HCT116 (cell line): ENCODE measurements at regions not wholly inside any gene's neighbourhood (a gene's known extent, or its start where the extent isn't known, plus 50 kb on each side); places are given as distances from the start of the nearest gene placed in this dataset.

Experiments
- ATAC-seq: fragments of 200-7000 bp; cut with Tn5 transposase; 2 replicates; pipeline ENCODE4 v1.9.1; 2020; ENCODE audit warnings: mild to moderate bottlenecking, moderate library complexity
- BruUV-seq: library from RNA; stranded (reverse); fragments of 400-500 nt; replicated peaks from 2 replicates; lab custom pipeline; 2021; lab: Mats Ljungman, UMichigan
- CTCF ChIA-PET: fragments of 300-600 bp; sonication (Branson Sonifier 250); formaldehyde crosslinking; loops from one replicate; lab custom pipeline; 2021; ENCODE audit warnings: antibody characterized with exemption; lab: Charles Lee
- POLR2A ChIA-PET: fragments of 300-600, 350-600 bp; sonication (Branson Sonifier 250); formaldehyde crosslinking; loops from one replicate; lab custom pipeline; 2021; ENCODE audit warnings: antibody characterized with exemption; lab: Charles Lee
- RAD21 ChIA-PET, 2 experiments: fragments of 300-600 bp; sonication (Branson Sonifier 250); formaldehyde crosslinking; loops; one replicate each; lab custom pipeline; 2023; ENCODE audit warnings: low total read pairs in 2 of 2; ENCODE audit not compliant: uncharacterized antibody in 2 of 2, unreplicated experiment in 2 of 2, low non-redundant PET in 1 of 2; lab: Charles Lee
- DNase-seq: peaks from one replicate; pipeline ENCODE4 v3.0.0-alpha.2; 2010; ENCODE audit warnings: low read depth, low spot score
- H2AFZ ChIP-seq: fragments of 200-600 bp; shearing (Covaris generic), sonication (generic); 2 replicates; pipeline ENCODE4 v1.6.1; 2017; ENCODE audit warnings: low read depth, mixed run types, mixed read lengths, antibody characterized with exemption, low read length; ENCODE audit not compliant: poor library complexity, severe bottlenecking
- H3K27ac ChIP-seq: 2 replicates; pipeline ENCODE4 v1.5.1; 2012; ENCODE audit warnings: low read depth, low read length
- H3K27me3 ChIP-seq: fragments of 200-600 bp; sonication (generic); 2 replicates; pipeline ENCODE4 v1.6.1; 2016; ENCODE audit warnings: mixed run types, low read length, mixed read lengths; ENCODE audit not compliant: insufficient read depth
- H3K36me3 ChIP-seq, 2 experiments: fragments of 200-500 bp in 1 of 2; fragments of 200-600 bp in 1 of 2; sonication (Bioruptor generic) in 1 of 2; sonication (generic) in 1 of 2; 2 replicates each; pipeline versions ENCODE4 v1.5.1 to v1.6.1; 2014 to 2016; ENCODE audit warnings: low read length in 2 of 2, inconsistent platforms in 1 of 2, mixed read lengths in 1 of 2, mixed run types in 1 of 2; ENCODE audit not compliant: insufficient read depth in 2 of 2, control insufficient read depth in 1 of 2
- H3K4me1 ChIP-seq, 2 experiments: fragments of 200-600 bp in 1 of 2; sonication (generic) in 1 of 2; 2 replicates each; pipeline versions ENCODE4 v1.5.1 to v1.6.1; 2012 to 2017; ENCODE audit warnings: low read length in 2 of 2, inconsistent platforms in 1 of 2, mild to moderate bottlenecking in 1 of 2, mixed read lengths in 1 of 2, mixed run types in 1 of 2, moderate library complexity in 1 of 2; ENCODE audit not compliant: insufficient read depth in 2 of 2, control insufficient read depth in 1 of 2
- H3K4me2 ChIP-seq: fragments of 200-600 bp; sonication (generic); 2 replicates; pipeline ENCODE4 v1.6.1; 2017; ENCODE audit warnings: mixed run types, low read length, mixed read lengths
- H3K4me3 ChIP-seq, 2 experiments: fragments of 200-600 bp in 1 of 2; sonication (generic) in 1 of 2; replicated peaks in 1 of 2; 2 replicates each; pipeline ENCODE4 v1.5.1; 2011 to 2016; ENCODE audit warnings: low read length in 2 of 2, control low read depth in 1 of 2, low read depth in 1 of 2, mild to moderate bottlenecking in 1 of 2, mixed read lengths in 1 of 2, mixed run types in 1 of 2
- H3K79me2 ChIP-seq: fragments of 200-600 bp; sonication (generic); 2 replicates; pipeline ENCODE4 v1.6.1; 2017; ENCODE audit warnings: mild to moderate bottlenecking, mixed run types, low read length, moderate library complexity, mixed read lengths; ENCODE audit not compliant: insufficient read depth
- H3K9ac ChIP-seq: fragments of 200-600 bp; sonication (generic); 2 replicates; pipeline ENCODE4 v1.6.1; 2016; ENCODE audit warnings: low read length, mixed read lengths
- H3K9me2 ChIP-seq: fragments of 200-600 bp; sonication (generic), shearing (Covaris generic); 2 replicates; pipeline ENCODE4 v1.6.1; 2017; ENCODE audit warnings: mixed run types, mild to moderate bottlenecking, moderate library complexity; ENCODE audit not compliant: insufficient read depth
- H3K9me3 ChIP-seq, 2 experiments: fragments of 200-500 bp in 1 of 2; fragments of 200-600 bp in 1 of 2; sonication (Bioruptor generic) in 1 of 2; sonication (generic) in 1 of 2; 2 replicates each; pipeline ENCODE4 v1.6.1; 2014 to 2017; ENCODE audit warnings: low read length in 2 of 2, mixed read lengths in 2 of 2, inconsistent platforms in 1 of 2, low read depth in 1 of 2, mild to moderate bottlenecking in 1 of 2, mixed run types in 1 of 2, moderate library complexity in 1 of 2; ENCODE audit not compliant: control insufficient read depth in 1 of 2, insufficient read depth in 1 of 2
- H4K20me1 ChIP-seq: fragments of 200-600 bp; sonication (generic), shearing (Covaris generic); 2 replicates; pipeline ENCODE4 v1.6.1; 2017; ENCODE audit warnings: mixed run types, mild to moderate bottlenecking, moderate library complexity; ENCODE audit not compliant: insufficient read depth
- CBX3 ChIP-seq: IDR thresholded peaks from 2 replicates; pipeline ENCODE4 v1.6.1; 2012; ENCODE audit warnings: low read depth
- EZH2 ChIP-seq: fragments of 200-600 bp; sonication (generic); IDR thresholded peaks from 2 replicates; pipeline ENCODE4 v1.6.1; 2017; ENCODE audit warnings: antibody characterized with exemption, mixed run types
- FOSL1 ChIP-seq: IDR thresholded peaks from 2 replicates; pipeline ENCODE4 v1.6.1; 2012; ENCODE audit warnings: low read depth
- MAX ChIP-seq: IDR thresholded peaks from 2 replicates; pipeline ENCODE4 v1.6.1; 2012
- POLR2A ChIP-seq: IDR thresholded peaks from 2 replicates; pipeline ENCODE4 v1.7.0; 2011; ENCODE audit warnings: borderline replicate concordance; ENCODE audit not compliant: insufficient read depth, insufficient read length; ENCODE audit errors: extremely low read depth
- RAD21 ChIP-seq: IDR thresholded peaks from 2 replicates; pipeline ENCODE4 v1.6.1; 2012; ENCODE audit warnings: low read depth, mild to moderate bottlenecking
- SIN3A ChIP-seq: IDR thresholded peaks from 2 replicates; pipeline ENCODE4 v1.6.1; 2012; ENCODE audit warnings: low read depth
- SP1 ChIP-seq: IDR thresholded peaks from 2 replicates; pipeline ENCODE4 v1.6.1; 2012; ENCODE audit warnings: low read depth
- SRF ChIP-seq: IDR thresholded peaks from 2 replicates; pipeline ENCODE4 v1.6.1; 2012; ENCODE audit warnings: low read depth
- TCF7L2 ChIP-seq: IDR thresholded peaks from 2 replicates; pipeline ENCODE4 v1.7.0; 2011; ENCODE audit warnings: borderline replicate concordance, inconsistent platforms; ENCODE audit not compliant: insufficient read depth, insufficient read length; ENCODE audit errors: extremely low read depth
- ZFX ChIP-seq: fragments of 450-650 bp; IDR thresholded peaks from 2 replicates; pipeline ENCODE4 v1.6.1; 2017
- ZNF274 ChIP-seq: fragments of 200-500 bp; sonication (Bioruptor generic); IDR thresholded peaks from 2 replicates; pipeline ENCODE4 v1.6.1; 2014; ENCODE audit warnings: mild to moderate bottlenecking, low read depth, low read length, inconsistent platforms
- intact Hi-C: fragments of 100-400 bp; cut with micrococcal nuclease; formaldehyde crosslinking; loops from 2 replicates; pipeline ENCODE4 v1.10.0; 2022
- TF ChIP-seq, protein P1 (sequence below), 3 experiments: fragments of 200-600 bp in 1 of 3; sonication (generic) in 1 of 3; IDR thresholded peaks in 2 of 3; conservative IDR thresholded peaks in 1 of 3; 2 replicates each; pipeline ENCODE4 v1.5.1; 2012 to 2017; ENCODE audit warnings: low read depth in 2 of 3, low read length in 2 of 3, antibody characterized with exemption in 1 of 3, borderline replicate concordance in 1 of 3, control low read depth in 1 of 3, mild to moderate bottlenecking in 1 of 3, mixed read lengths in 1 of 3, mixed run types in 1 of 3, moderate library complexity in 1 of 3; ENCODE audit not compliant: insufficient read depth in 1 of 3

GRCh38 chr1:232477728-232478127 is 152.2 kb downstream of the SIPA1L2 start (continued):
- TF ChIP-seq, protein P1, sequence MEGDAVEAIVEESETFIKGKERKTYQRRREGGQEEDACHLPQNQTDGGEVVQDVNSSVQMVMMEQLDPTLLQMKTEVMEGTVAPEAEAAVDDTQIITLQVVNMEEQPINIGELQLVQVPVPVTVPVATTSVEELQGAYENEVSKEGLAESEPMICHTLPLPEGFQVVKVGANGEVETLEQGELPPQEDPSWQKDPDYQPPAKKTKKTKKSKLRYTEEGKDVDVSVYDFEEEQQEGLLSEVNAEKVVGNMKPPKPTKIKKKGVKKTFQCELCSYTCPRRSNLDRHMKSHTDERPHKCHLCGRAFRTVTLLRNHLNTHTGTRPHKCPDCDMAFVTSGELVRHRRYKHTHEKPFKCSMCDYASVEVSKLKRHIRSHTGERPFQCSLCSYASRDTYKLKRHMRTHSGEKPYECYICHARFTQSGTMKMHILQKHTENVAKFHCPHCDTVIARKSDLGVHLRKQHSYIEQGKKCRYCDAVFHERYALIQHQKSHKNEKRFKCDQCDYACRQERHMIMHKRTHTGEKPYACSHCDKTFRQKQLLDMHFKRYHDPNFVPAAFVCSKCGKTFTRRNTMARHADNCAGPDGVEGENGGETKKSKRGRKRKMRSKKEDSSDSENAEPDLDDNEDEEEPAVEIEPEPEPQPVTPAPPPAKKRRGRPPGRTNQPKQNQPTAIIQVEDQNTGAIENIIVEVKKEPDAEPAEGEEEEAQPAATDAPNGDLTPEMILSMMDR (IDR thresholded peaks at IDR 0.05 in 2 of 3, conservative IDR thresholded peaks at IDR 0.05 in 1 of 3; ENCODE audit: borderline replicate concordance in 1 of 3, insufficient read depth in 1 of 3, low read depth in 2 of 3, low read length in 2 of 3), result no peak
- TF ChIP-seq EZH2, result no peak
- no peak for TF ChIP-seq ZNF274
- TF ChIP-seq FOSL1, result peak; percentile 61
- peak; percentile 60 for TF ChIP-seq MAX
- peak; percentile 59 for TF ChIP-seq SP1
- 0 out of 2 replicates have a peak, but pooled peaks have one; percentile 37 for TF ChIP-seq SRF
- TF ChIP-seq SIN3A, result 0 out of 2 replicates have a peak, but pooled peaks have one; percentile 43
- TF ChIP-seq TCF7L2, result no peak
- no peak for TF ChIP-seq ZFX
- TF ChIP-seq CBX3, result peak; percentile 38; the same call in 1 of the 2 replicates
- 0 out of 2 replicates have a peak, but pooled peaks have one; percentile 23 for TF ChIP-seq RAD21

GRCh38 chr1:232476538-232476950 is 153.4 kb downstream of the SIPA1L2 start:
- CTCF ChIA-PET, result no interaction called here

More at GRCh38 chr1:232476538-232476950, 153.4 kb downstream of the SIPA1L2 start:
- no peak for TF ChIP-seq MAX
- no peak for TF ChIP-seq POLR2A
- H3K79me2 ChIP-seq, result no peaks in the 10 kb centered on the region
- no peak overlapping the region for H3K27ac ChIP-seq
- ChIA-PET RAD21 (no interaction called here), POLR2A (no interaction called here)
- no peak overlapping the region for H3K9ac ChIP-seq
- ATAC-seq (no peak), DNase-seq (no peak)
- intact Hi-C loops, result no loop called here
- H3K9me2 ChIP-seq, result no peaks in the 10 kb centered on the region
- H3K9me3 ChIP-seq, result no peaks in the 10 kb centered on the region
- H3K4me2 ChIP-seq, result no peak overlapping the region
- no peaks in the 10 kb centered on the region for H4K20me1 ChIP-seq
- H3K4me3 ChIP-seq, result no peak overlapping the region
- BruUV-seq, result no TSS peak
- H3K27me3 ChIP-seq, result no peaks in the 10 kb centered on the region
- peaks cover 15 to 22% of the 10 kb centered on the region in 2 experiments for H3K4me1 ChIP-seq
- H3K36me3 ChIP-seq, result no peaks in the 10 kb centered on the region
- H2AFZ ChIP-seq, result no peak overlapping the region
